ENCODE measurements at regions not wholly inside any gene's neighbourhood (a gene's known extent, or its start where the extent isn't known, plus 50 kb on each side); places are given as distances from the start of the nearest gene placed in this dataset.

- TF ChIP-seq, protein P1, sequence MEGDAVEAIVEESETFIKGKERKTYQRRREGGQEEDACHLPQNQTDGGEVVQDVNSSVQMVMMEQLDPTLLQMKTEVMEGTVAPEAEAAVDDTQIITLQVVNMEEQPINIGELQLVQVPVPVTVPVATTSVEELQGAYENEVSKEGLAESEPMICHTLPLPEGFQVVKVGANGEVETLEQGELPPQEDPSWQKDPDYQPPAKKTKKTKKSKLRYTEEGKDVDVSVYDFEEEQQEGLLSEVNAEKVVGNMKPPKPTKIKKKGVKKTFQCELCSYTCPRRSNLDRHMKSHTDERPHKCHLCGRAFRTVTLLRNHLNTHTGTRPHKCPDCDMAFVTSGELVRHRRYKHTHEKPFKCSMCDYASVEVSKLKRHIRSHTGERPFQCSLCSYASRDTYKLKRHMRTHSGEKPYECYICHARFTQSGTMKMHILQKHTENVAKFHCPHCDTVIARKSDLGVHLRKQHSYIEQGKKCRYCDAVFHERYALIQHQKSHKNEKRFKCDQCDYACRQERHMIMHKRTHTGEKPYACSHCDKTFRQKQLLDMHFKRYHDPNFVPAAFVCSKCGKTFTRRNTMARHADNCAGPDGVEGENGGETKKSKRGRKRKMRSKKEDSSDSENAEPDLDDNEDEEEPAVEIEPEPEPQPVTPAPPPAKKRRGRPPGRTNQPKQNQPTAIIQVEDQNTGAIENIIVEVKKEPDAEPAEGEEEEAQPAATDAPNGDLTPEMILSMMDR (IDR thresholded peaks at IDR 0.05), result no peak
- no peak for TF ChIP-seq EP300 (IDR thresholded peaks at IDR 0.05)
- no peak for TF ChIP-seq POLR2A (IDR thresholded peaks at IDR 0.05)
- TF ChIP-seq POLR2AphosphoS5 (IDR thresholded peaks at IDR 0.05), result no peak
Observed at GRCh38 chr7:60706-61105, 131.7 kb upstream of the FAM20C start.
